GM12878 (cell line): ENCODE measurements at regions not wholly inside any gene's neighbourhood (a gene's known extent, or its start where the extent isn't known, plus 50 kb on each side); places are given as distances from the start of the nearest gene placed in this dataset.

Source experiments
- ATAC-seq: fragments of 200-7000 bp; cut with Tn5 transposase; 3 replicates; pipeline ENCODE4 v1.9.1; 2020; ENCODE audit warnings: mild to moderate bottlenecking, moderate library complexity
- BruUV-seq: library from RNA; stranded (reverse); fragments of 400-500 nt; replicated peaks from 2 replicates; lab custom pipeline; 2021; lab: Mats Ljungman, UMichigan
- CTCF ChIA-PET: fragments of 300-600 bp; sonication (Branson Sonifier 250); formaldehyde crosslinking; extraction: SDS; loops from one replicate; lab custom pipeline; 2021; ENCODE audit warnings: inconsistent platforms; lab: Yijun Ruan, JAX
- POLR2A ChIA-PET: fragments of 350-600 bp; formaldehyde crosslinking; extraction: SDS; loops from one replicate; lab custom pipeline; 2021; ENCODE audit warnings: inconsistent platforms; lab: Charles Lee
- RAD21 ChIA-PET: fragments of 300-600 bp; sonication (Branson Sonifier 250); formaldehyde crosslinking; loops from one replicate; lab custom pipeline; 2023; ENCODE audit warnings: antibody characterized with exemption; ENCODE audit not compliant: unreplicated experiment; lab: Charles Lee
- SMC1A ChIA-PET: fragments of 300-600 bp; sonication (Branson Sonifier 250); formaldehyde crosslinking; loops from one replicate; lab custom pipeline; 2023; ENCODE audit not compliant: unreplicated experiment, uncharacterized antibody; lab: Charles Lee
- DNase-seq: peaks from one replicate; pipeline ENCODE4 v3.0.0-alpha.2; 2011; ENCODE audit warnings: low read depth, low spot score
- FAIRE-seq: peaks from 3 replicates; lab custom pipeline; 2011; peaks lifted over from hg19 to GRCh38; lab: Jason Lieb, UNC
- H2AFZ ChIP-seq: 2 replicates; pipeline ENCODE4 v1.6.0; 2011; ENCODE audit warnings: low read depth, low read length, control low read depth; ENCODE audit not compliant: control insufficient read depth
- H3K27ac ChIP-seq: 2 replicates; pipeline ENCODE4 v1.5.1; 2011; ENCODE audit warnings: control low read depth; ENCODE audit not compliant: control insufficient read depth, insufficient read depth
- H3K27me3 ChIP-seq, 2 experiments: replicated peaks in 1 of 2; 2 replicates each; pipeline versions ENCODE4 v1.6.0 to v1.6.1; 2011; ENCODE audit warnings: low read length in 1 of 2; ENCODE audit not compliant: control insufficient read depth in 2 of 2, insufficient read depth in 2 of 2
- H3K36me3 ChIP-seq, 2 experiments: 2 replicates each; pipeline ENCODE4 v1.5.1; 2011; ENCODE audit warnings: low read length in 1 of 2; ENCODE audit not compliant: control insufficient read depth in 2 of 2, insufficient read depth in 2 of 2
- H3K4me1 ChIP-seq: 2 replicates; pipeline ENCODE4 v1.6.1; 2011; ENCODE audit warnings: mild to moderate bottlenecking, low read length, moderate library complexity, mixed read lengths; ENCODE audit not compliant: control insufficient read depth, insufficient read depth
- H3K4me2 ChIP-seq: 2 replicates; pipeline ENCODE4 v1.6.0; 2011; ENCODE audit warnings: control low read depth; ENCODE audit not compliant: control insufficient read depth, insufficient read depth
- H3K4me3 ChIP-seq: fragments of 200-600 bp; sonication (generic); 2 replicates; pipeline ENCODE4 v1.5.1; 2016
- H3K79me2 ChIP-seq: 2 replicates; pipeline ENCODE4 v1.6.0; 2011; ENCODE audit warnings: low read length; ENCODE audit not compliant: control insufficient read depth, insufficient read depth
- H3K9ac ChIP-seq: 2 replicates; pipeline ENCODE4 v1.8.0; 2011; ENCODE audit warnings: low read length, control low read depth, mixed read lengths; ENCODE audit not compliant: control insufficient read depth, insufficient read depth
- H3K9me3 ChIP-seq: replicated peaks from 3 replicates; pipeline ENCODE4 v1.5.1; 2011; ENCODE audit warnings: mild to moderate bottlenecking, low read length; ENCODE audit not compliant: control insufficient read depth, insufficient read depth
- H4K20me1 ChIP-seq: 2 replicates; pipeline ENCODE4 v1.6.0; 2011; ENCODE audit not compliant: control insufficient read depth, insufficient read depth
- BHLHE40 ChIP-seq, 2 experiments: fragments of 450-650 bp in 1 of 2; IDR thresholded peaks; 2 replicates each; pipeline ENCODE4 v1.6.1; 2011 to 2017; ENCODE audit warnings: low read depth in 2 of 2, borderline replicate concordance in 1 of 2, improper control_type of control experiment in 1 of 2, low read length in 1 of 2, mild to moderate bottlenecking in 1 of 2
- CHD2 ChIP-seq: IDR thresholded peaks from 2 replicates; pipeline ENCODE4 v1.6.1; 2011; ENCODE audit warnings: low read depth, low read length, improper control_type of control experiment, borderline replicate concordance
- EP300 ChIP-seq, 2 experiments: fragments of 150-350 bp in 1 of 2; IDR thresholded peaks; 2 replicates each; pipeline ENCODE4 v1.6.1; 2011 to 2012; ENCODE audit warnings: low read depth in 2 of 2, low read length in 2 of 2, borderline replicate concordance in 1 of 2, improper control_type of control experiment in 1 of 2, inconsistent platforms in 1 of 2; ENCODE audit not compliant: control insufficient read depth in 1 of 2
- IKZF2 ChIP-seq, 2 experiments: fragments of 450-650 bp; IDR thresholded peaks; 2 replicates each; pipeline ENCODE4 v1.6.1; 2017; ENCODE audit warnings: mild to moderate bottlenecking in 2 of 2, moderate library complexity in 2 of 2
- JUNB ChIP-seq: IDR thresholded peaks from 2 replicates; pipeline ENCODE4 v1.6.1; 2016; ENCODE audit warnings: antibody characterized with exemption, mild to moderate bottlenecking
- MTA2 ChIP-seq: fragments of 450-650 bp; IDR thresholded peaks from 2 replicates; pipeline ENCODE4 v1.6.1; 2016; ENCODE audit warnings: low read depth, mild to moderate bottlenecking, moderate library complexity
- NFIC ChIP-seq: IDR thresholded peaks from 2 replicates; pipeline ENCODE4 v1.6.1; 2012; ENCODE audit warnings: low read depth, mild to moderate bottlenecking, inconsistent platforms, low read length, moderate library complexity
- NFYB ChIP-seq: IDR thresholded peaks from 2 replicates; pipeline ENCODE4 v1.6.1; 2011; ENCODE audit warnings: low read depth, mild to moderate bottlenecking, low read length, improper control_type of control experiment, moderate library complexity; ENCODE audit not compliant: insufficient read depth
- NR2C1 ChIP-seq: fragments of 450-650 bp; IDR thresholded peaks from 2 replicates; pipeline ENCODE4 v1.6.1; 2017; ENCODE audit warnings: antibody characterized with exemption, mild to moderate bottlenecking, moderate library complexity
- RBBP5 ChIP-seq: fragments of 200-600 bp; sonication (generic); conservative IDR thresholded peaks from 2 replicates; pipeline ENCODE4 v1.6.1; 2016
- TCF12 ChIP-seq: IDR thresholded peaks from 2 replicates; pipeline ENCODE4 v1.6.1; 2011; ENCODE audit warnings: low read depth, mild to moderate bottlenecking, low read length
- WGBS: methylation state at CpG from one replicate; pipeline ENCODE4 v1.1.6; 2016; ENCODE audit warnings: low lambda C conversion rate; ENCODE audit not compliant: insufficient replicate concordance, insufficient coverage; ENCODE audit errors: missing lambda C conversion rate; 5-methylcytosine and 5-hydroxymethylcytosine counted together
- in situ Hi-C: fragments of 300-500 bp; cut with MboI; formaldehyde crosslinking; loops from 9 replicates; pipeline ENCODE4 v1.14.3; 2018; ENCODE audit warnings: mixed read lengths
- intact Hi-C: fragments of 100-400 bp; cut with micrococcal nuclease; formaldehyde crosslinking; loops from one replicate; pipeline ENCODE4 v1.14.2; 2022; ENCODE audit not compliant: unreplicated experiment
- TF ChIP-seq, protein P1 (sequence below): fragments of 450-650 bp; IDR thresholded peaks from 2 replicates; pipeline ENCODE4 v1.6.1; 2017; ENCODE audit warnings: low read depth, mild to moderate bottlenecking, moderate library complexity
- TF ChIP-seq, protein P2 (sequence below): IDR thresholded peaks from 2 replicates; pipeline ENCODE4 v1.6.1; 2011; ENCODE audit warnings: low read depth, mild to moderate bottlenecking, low read length, moderate library complexity, borderline replicate concordance; ENCODE audit errors: extremely low read depth
- TF ChIP-seq, protein P3 (sequence below): fragments of 450-650 bp; IDR thresholded peaks from 2 replicates; pipeline ENCODE4 v1.6.1; 2017; ENCODE audit warnings: mild to moderate bottlenecking, moderate library complexity
- TF ChIP-seq, protein P4 (sequence below): fragments of 450-650 bp; IDR thresholded peaks from 2 replicates; pipeline ENCODE4 v1.6.1; 2017; ENCODE audit warnings: antibody characterized with exemption, mild to moderate bottlenecking, moderate library complexity

DNA sequence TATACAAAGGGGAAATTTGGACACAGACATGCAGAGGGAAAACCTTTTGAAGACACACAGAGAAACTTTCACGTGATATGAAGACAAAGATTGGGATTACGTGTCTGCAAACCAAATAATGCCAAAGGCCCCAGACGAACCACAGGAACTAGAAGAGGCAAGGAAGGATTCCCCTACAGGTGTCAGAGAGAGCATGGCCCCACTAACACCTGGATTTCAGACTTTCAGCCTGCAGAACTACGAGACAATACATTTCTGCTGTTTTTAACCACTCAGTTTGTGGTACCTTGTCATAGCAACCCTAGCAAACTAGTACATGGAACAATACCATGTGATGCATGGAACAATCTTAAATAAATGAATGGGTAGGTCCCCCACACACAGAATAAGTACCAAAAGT lies 341.0 kb downstream of the HDGFL1 start:
- Histone ChIP-seq H3K9ac (no peak overlapping the region), H3K4me1 (no peaks in the 10 kb centered on the region), H3K4me3 (no peak overlapping the region), H3K9me3 (no peaks in the 10 kb centered on the region), H3K79me2 (no peaks in the 10 kb centered on the region), H3K36me3 (no peaks in the 10 kb centered on the region), H3K27me3 (no peaks in the 10 kb centered on the region), H2AFZ (no peak overlapping the region), H3K4me2 (no peak overlapping the region), H4K20me1 (no peaks in the 10 kb centered on the region), H3K27ac (no peak overlapping the region)
- no peak for FAIRE-seq
- CTCF ChIA-PET = no interaction called here
- in situ Hi-C loops = no loop called here
- intact Hi-C loops = no loop called here
- no peak for DNase-seq
- ATAC-seq = peak; percentile 77
- RAD21 ChIA-PET = no interaction called here
- WGBS = 11% methylated on average over 4 of the region's 4 CpGs
- POLR2A ChIA-PET = no interaction called here
- BruUV-seq = no TSS peak
- SMC1A ChIA-PET = no interaction called here
- TF ChIP-seq IKZF2 (IDR thresholded peaks at IDR 0.05) (peak; percentile 31 to 45; a peak in 2 of 4 replicates), BHLHE40 (IDR thresholded peaks at IDR 0.05; ENCODE audit: borderline replicate concordance in 1 of 2, low read depth in 2 of 2, low read length in 1 of 2) (peak in 1 of 2 experiments; percentile 50; a peak in 1 of 4 replicates), NR2C1 (no peak), EP300 (IDR thresholded peaks at IDR 0.05; ENCODE audit: borderline replicate concordance in 1 of 2, control insufficient read depth in 1 of 2, low read depth in 2 of 2, low read length in 2 of 2) (peak in 1 of 2 experiments; percentile 29; a peak in 1 of 4 replicates), JUNB (no peak), CHD2 (no peak), TCF12 (peak; percentile 63; the same call in 1 of the 2 replicates), NFYB (no peak), MTA2 (peak; percentile 18; the same call in 1 of the 2 replicates), NFIC (peak; percentile 31; the same call in 1 of the 2 replicates), RBBP5 (no peak)
- TF ChIP-seq, protein P1, sequence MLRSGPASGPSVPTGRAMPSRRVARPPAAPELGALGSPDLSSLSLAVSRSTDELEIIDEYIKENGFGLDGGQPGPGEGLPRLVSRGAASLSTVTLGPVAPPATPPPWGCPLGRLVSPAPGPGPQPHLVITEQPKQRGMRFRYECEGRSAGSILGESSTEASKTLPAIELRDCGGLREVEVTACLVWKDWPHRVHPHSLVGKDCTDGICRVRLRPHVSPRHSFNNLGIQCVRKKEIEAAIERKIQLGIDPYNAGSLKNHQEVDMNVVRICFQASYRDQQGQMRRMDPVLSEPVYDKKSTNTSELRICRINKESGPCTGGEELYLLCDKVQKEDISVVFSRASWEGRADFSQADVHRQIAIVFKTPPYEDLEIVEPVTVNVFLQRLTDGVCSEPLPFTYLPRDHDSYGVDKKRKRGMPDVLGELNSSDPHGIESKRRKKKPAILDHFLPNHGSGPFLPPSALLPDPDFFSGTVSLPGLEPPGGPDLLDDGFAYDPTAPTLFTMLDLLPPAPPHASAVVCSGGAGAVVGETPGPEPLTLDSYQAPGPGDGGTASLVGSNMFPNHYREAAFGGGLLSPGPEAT = peak; percentile 34; the same call in 1 of the 2 replicates
- TF ChIP-seq, protein P2, sequence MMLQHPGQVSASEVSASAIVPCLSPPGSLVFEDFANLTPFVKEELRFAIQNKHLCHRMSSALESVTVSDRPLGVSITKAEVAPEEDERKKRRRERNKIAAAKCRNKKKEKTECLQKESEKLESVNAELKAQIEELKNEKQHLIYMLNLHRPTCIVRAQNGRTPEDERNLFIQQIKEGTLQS = no peak
- TF ChIP-seq, protein P3, sequence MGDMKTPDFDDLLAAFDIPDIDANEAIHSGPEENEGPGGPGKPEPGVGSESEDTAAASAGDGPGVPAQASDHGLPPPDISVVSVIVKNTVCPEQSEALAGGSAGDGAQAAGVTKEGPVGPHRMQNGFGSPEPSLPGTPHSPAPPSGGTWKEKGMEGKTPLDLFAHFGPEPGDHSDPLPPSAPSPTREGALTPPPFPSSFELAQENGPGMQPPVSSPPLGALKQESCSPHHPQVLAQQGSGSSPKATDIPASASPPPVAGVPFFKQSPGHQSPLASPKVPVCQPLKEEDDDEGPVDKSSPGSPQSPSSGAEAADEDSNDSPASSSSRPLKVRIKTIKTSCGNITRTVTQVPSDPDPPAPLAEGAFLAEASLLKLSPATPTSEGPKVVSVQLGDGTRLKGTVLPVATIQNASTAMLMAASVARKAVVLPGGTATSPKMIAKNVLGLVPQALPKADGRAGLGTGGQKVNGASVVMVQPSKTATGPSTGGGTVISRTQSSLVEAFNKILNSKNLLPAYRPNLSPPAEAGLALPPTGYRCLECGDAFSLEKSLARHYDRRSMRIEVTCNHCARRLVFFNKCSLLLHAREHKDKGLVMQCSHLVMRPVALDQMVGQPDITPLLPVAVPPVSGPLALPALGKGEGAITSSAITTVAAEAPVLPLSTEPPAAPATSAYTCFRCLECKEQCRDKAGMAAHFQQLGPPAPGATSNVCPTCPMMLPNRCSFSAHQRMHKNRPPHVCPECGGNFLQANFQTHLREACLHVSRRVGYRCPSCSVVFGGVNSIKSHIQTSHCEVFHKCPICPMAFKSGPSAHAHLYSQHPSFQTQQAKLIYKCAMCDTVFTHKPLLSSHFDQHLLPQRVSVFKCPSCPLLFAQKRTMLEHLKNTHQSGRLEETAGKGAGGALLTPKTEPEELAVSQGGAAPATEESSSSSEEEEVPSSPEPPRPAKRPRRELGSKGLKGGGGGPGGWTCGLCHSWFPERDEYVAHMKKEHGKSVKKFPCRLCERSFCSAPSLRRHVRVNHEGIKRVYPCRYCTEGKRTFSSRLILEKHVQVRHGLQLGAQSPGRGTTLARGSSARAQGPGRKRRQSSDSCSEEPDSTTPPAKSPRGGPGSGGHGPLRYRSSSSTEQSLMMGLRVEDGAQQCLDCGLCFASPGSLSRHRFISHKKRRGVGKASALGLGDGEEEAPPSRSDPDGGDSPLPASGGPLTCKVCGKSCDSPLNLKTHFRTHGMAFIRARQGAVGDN = no peak
- TF ChIP-seq, protein P4, sequence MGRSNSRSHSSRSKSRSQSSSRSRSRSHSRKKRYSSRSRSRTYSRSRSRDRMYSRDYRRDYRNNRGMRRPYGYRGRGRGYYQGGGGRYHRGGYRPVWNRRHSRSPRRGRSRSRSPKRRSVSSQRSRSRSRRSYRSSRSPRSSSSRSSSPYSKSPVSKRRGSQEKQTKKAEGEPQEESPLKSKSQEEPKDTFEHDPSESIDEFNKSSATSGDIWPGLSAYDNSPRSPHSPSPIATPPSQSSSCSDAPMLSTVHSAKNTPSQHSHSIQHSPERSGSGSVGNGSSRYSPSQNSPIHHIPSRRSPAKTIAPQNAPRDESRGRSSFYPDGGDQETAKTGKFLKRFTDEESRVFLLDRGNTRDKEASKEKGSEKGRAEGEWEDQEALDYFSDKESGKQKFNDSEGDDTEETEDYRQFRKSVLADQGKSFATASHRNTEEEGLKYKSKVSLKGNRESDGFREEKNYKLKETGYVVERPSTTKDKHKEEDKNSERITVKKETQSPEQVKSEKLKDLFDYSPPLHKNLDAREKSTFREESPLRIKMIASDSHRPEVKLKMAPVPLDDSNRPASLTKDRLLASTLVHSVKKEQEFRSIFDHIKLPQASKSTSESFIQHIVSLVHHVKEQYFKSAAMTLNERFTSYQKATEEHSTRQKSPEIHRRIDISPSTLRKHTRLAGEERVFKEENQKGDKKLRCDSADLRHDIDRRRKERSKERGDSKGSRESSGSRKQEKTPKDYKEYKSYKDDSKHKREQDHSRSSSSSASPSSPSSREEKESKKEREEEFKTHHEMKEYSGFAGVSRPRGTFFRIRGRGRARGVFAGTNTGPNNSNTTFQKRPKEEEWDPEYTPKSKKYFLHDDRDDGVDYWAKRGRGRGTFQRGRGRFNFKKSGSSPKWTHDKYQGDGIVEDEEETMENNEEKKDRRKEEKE = no peak
